Amniotic epithelial cell (primary cell): ENCODE measurements at regions not wholly inside any gene's neighbourhood (a gene's known extent, or its start where the extent isn't known, plus 50 kb on each side); places are given as distances from the start of the nearest gene placed in this dataset.
"Not testable (repeated sequence)": the region's sequence is repeated elsewhere in the genome, so short reads cannot be mapped to it uniquely, and the experiment has no call there.

Source experiments
- DNase-seq: peaks from one replicate; pipeline ENCODE4 v3.0.0-alpha.2; 2010; ENCODE audit warnings: low read depth

DNA sequence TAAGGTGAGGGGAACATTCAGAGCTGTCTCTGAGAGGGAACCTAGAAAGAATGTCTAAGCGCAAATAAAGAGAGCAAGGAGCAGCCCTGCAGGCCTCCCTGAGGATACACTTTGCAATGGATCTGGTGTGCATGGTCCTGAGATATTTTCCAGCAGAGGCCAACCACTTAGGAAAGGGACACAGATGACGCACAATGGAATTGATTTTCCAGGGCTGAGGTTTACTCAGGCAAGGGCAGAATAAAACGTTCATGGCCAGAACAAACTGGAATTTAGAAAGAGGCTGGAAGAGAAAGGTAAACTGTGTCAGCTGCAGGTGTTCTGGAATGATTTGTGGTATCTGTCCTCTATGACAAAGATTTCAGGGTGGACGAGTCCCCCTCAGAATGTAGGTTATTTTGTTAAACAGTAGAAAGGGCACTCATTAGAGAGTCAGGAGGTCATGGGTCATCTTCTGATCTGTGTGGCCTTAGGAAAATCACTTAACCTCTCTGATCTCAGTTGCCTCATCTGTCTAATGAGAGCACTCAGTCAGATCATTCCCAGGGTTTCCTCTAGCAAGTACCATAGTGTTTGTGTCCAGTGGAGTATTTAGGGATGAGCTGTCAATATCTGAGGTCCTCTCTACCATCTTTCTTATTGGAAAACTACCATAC is 61.8 kb upstream of the PGBD5 start:
- DNase-seq = no peak

- DNase-seq = no peak
Observed at GRCh38 chr1:230476622-230477003, 50.5 kb upstream of the PGBD5 start.

DNA sequence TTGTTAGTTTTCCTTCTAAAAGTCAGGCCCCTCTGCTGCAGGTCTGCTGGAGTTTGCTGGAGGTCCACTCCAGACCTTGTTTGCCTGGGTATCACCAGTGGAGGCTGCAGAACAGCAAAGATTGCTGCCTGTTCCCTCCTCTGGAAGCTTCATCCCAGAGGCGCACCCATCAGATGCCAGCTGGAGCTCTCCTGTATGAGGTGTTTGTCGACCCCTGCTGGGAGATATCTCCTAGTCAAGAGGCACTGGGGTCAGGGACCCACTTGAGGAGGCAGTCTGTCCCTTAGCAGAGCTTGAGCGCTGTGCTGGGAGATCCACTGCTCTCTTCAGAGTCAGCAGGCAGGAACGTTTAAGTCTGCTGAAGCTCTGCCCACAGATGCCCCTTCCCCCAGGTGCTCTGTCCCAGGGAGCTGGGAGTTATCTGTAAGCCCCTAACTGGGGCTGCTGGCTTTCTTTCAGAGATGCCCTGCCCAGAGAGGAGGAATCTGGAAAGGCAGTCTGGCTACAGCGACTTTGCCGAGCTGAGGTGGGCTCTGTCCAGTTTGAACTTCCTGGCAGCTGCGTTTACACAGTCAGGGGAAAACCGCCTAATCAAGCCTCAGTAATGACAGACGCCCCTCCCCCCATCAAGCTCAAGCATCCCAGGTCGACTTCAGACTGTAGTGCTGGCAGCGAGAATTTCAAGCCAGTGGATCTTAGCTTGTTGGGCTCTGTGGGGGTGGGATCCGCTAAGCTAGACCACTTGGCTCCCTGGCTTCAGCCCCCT is 49.9 kb upstream of the PGBD5 start:
- DNase-seq = not testable (repeated sequence)
